ENCODE measurements at regions not wholly inside any gene's neighbourhood (a gene's known extent, or its start where the extent isn't known, plus 50 kb on each side); places are given as distances from the start of the nearest gene placed in this dataset.

GRCh38 chr10:10514797-10515196 is 502.9 kb upstream of the CELF2 start:
- Histone ChIP-seq H3K4me3 (ENCODE audit: low read length) (no peak overlapping the region), H3K27ac (ENCODE audit: low read length) (no peak overlapping the region), H3K9me3 (ENCODE audit: control insufficient read depth, low read length) (no peaks in the 10 kb centered on the region), H3K4me1 (ENCODE audit: control insufficient read depth, insufficient read depth, low read length) (no peaks in the 10 kb centered on the region), H3K27me3 (ENCODE audit: control insufficient read depth, insufficient read depth) (no peaks in the 10 kb centered on the region)
- intact Hi-C loops (cut with DNase I), result no loop called here
- WGBS, result 90% methylated on average over 3 of the region's 3 CpGs
- no peak for DNase-seq
- no peak for ATAC-seq

- ATAC-seq, result peak; percentile 61 to 86
- no peaks in the 10 kb centered on the region for H3K27me3 ChIP-seq (ENCODE audit: control insufficient read depth, insufficient read depth)
- 42% methylated on average over 13 of the region's 13 CpGs for WGBS
- no peak overlapping the region for H3K27ac ChIP-seq (ENCODE audit: low read length)
- intact Hi-C loops (cut with DNase I), result no loop called here
- no peak overlapping the region for H3K4me3 ChIP-seq (ENCODE audit: low read length)
- H3K9me3 ChIP-seq (ENCODE audit: control insufficient read depth, low read length), result no peaks in the 10 kb centered on the region
- DNase-seq, result no peak
- H3K4me1 ChIP-seq (ENCODE audit: control insufficient read depth, insufficient read depth, low read length), result no peaks in the 10 kb centered on the region
These were observed 502.0 kb upstream of the CELF2 start for GRCh38 chr10:10515479-10516204.

GRCh38 chr10:10516346-10517130 is 501.1 kb upstream of the CELF2 start:
- Histone ChIP-seq H3K4me1 (ENCODE audit: control insufficient read depth, insufficient read depth, low read length) (no peaks in the 10 kb centered on the region), H3K9me3 (ENCODE audit: control insufficient read depth, low read length) (no peaks in the 10 kb centered on the region), H3K27ac (ENCODE audit: low read length) (no peak overlapping the region), H3K4me3 (ENCODE audit: low read length) (no peak overlapping the region), H3K27me3 (ENCODE audit: control insufficient read depth, insufficient read depth) (no peaks in the 10 kb centered on the region)
- 69% methylated on average over 8 of the region's 8 CpGs for WGBS
- DNase-seq (no peak), ATAC-seq (no peak)
- intact Hi-C loops (cut with DNase I), result no loop called here

- ATAC-seq (no peak), DNase-seq (no peak)
- intact Hi-C loops (cut with DNase I), result no loop called here
- Histone ChIP-seq H3K9me3 (ENCODE audit: control insufficient read depth, low read length) (no peaks in the 10 kb centered on the region), H3K4me1 (ENCODE audit: control insufficient read depth, insufficient read depth, low read length) (no peaks in the 10 kb centered on the region), H3K27ac (ENCODE audit: low read length) (no peak overlapping the region), H3K27me3 (ENCODE audit: control insufficient read depth, insufficient read depth) (no peaks in the 10 kb centered on the region), H3K4me3 (ENCODE audit: low read length) (no peak overlapping the region)
- WGBS, result 78% methylated on average over 4 of the region's 4 CpGs
These were observed 499.8 kb upstream of the CELF2 start for GRCh38 chr10:10517866-10518265.

GRCh38 chr10:10519674-10520073 is 498.0 kb upstream of the CELF2 start:
- no peaks in the 10 kb centered on the region for H3K4me1 ChIP-seq (ENCODE audit: control insufficient read depth, insufficient read depth, low read length)
- DNase-seq (no peak), ATAC-seq (no peak)
- H3K27ac ChIP-seq (ENCODE audit: low read length), result no peak overlapping the region
- WGBS, result 97% methylated on average over 3 of the region's 3 CpGs
- H3K4me3 ChIP-seq (ENCODE audit: low read length), result no peak overlapping the region
- no peaks in the 10 kb centered on the region for H3K9me3 ChIP-seq (ENCODE audit: control insufficient read depth, low read length)
- intact Hi-C loops (cut with DNase I), result no loop called here
- H3K27me3 ChIP-seq (ENCODE audit: control insufficient read depth, insufficient read depth), result no peaks in the 10 kb centered on the region

- H3K27ac ChIP-seq (ENCODE audit: low read length), result no peak overlapping the region
- H3K4me1 ChIP-seq (ENCODE audit: control insufficient read depth, insufficient read depth, low read length), result no peaks in the 10 kb centered on the region
- no peak overlapping the region for H3K4me3 ChIP-seq (ENCODE audit: low read length)
- H3K27me3 ChIP-seq (ENCODE audit: control insufficient read depth, insufficient read depth), result no peaks in the 10 kb centered on the region
- DNase-seq (no peak), ATAC-seq (no peak)
- intact Hi-C loops (cut with DNase I), result no loop called here
- 91% methylated on average over 12 of the region's 12 CpGs for WGBS
- no peaks in the 10 kb centered on the region for H3K9me3 ChIP-seq (ENCODE audit: control insufficient read depth, low read length)
These were observed 496.9 kb upstream of the CELF2 start for GRCh38 chr10:10520491-10521385.

- intact Hi-C loops (cut with DNase I), result no loop called here
- no peak overlapping the region for H3K27ac ChIP-seq (ENCODE audit: low read length)
- H3K4me1 ChIP-seq (ENCODE audit: control insufficient read depth, insufficient read depth, low read length), result no peaks in the 10 kb centered on the region
- H3K27me3 ChIP-seq (ENCODE audit: control insufficient read depth, insufficient read depth), result no peaks in the 10 kb centered on the region
- H3K4me3 ChIP-seq (ENCODE audit: low read length), result no peak overlapping the region
- no peaks in the 10 kb centered on the region for H3K9me3 ChIP-seq (ENCODE audit: control insufficient read depth, low read length)
- no peak for ATAC-seq
- WGBS, result 86% methylated on average over 5 of the region's 5 CpGs
- DNase-seq, result no peak
These were observed 490.8 kb upstream of the CELF2 start for GRCh38 chr10:10526846-10527245.

GRCh38 chr10:10527861-10528562 is 489.7 kb upstream of the CELF2 start:
- H3K27me3 ChIP-seq (ENCODE audit: control insufficient read depth, insufficient read depth), result no peaks in the 10 kb centered on the region
- H3K4me3 ChIP-seq (ENCODE audit: low read length), result no peak overlapping the region
- DNase-seq (no peak), ATAC-seq (no peak)
- H3K27ac ChIP-seq (ENCODE audit: low read length), result no peak overlapping the region
- intact Hi-C loops (cut with DNase I), result no loop called here
- 84% methylated on average over 2 of the region's 2 CpGs for WGBS
- H3K4me1 ChIP-seq (ENCODE audit: control insufficient read depth, insufficient read depth, low read length), result no peaks in the 10 kb centered on the region
- H3K9me3 ChIP-seq (ENCODE audit: control insufficient read depth, low read length), result no peaks in the 10 kb centered on the region

- H3K27me3 ChIP-seq (ENCODE audit: control insufficient read depth, insufficient read depth), result no peaks in the 10 kb centered on the region
- ATAC-seq (no peak), DNase-seq (no peak)
- no peak overlapping the region for H3K27ac ChIP-seq (ENCODE audit: low read length)
- no peaks in the 10 kb centered on the region for H3K9me3 ChIP-seq (ENCODE audit: control insufficient read depth, low read length)
- WGBS, result 92% methylated on average over 3 of the region's 3 CpGs
- H3K4me1 ChIP-seq (ENCODE audit: control insufficient read depth, insufficient read depth, low read length), result no peaks in the 10 kb centered on the region
- intact Hi-C loops (cut with DNase I), result no loop called here
- no peak overlapping the region for H3K4me3 ChIP-seq (ENCODE audit: low read length)
These were observed 489.1 kb upstream of the CELF2 start for GRCh38 chr10:10528563-10528910.

GRCh38 chr10:10530313-10530712 is 487.4 kb upstream of the CELF2 start:
- 80% methylated on average over 3 of the region's 3 CpGs for WGBS
- Histone ChIP-seq H3K4me3 (ENCODE audit: low read length) (no peak overlapping the region), H3K27ac (ENCODE audit: low read length) (no peak overlapping the region), H3K27me3 (ENCODE audit: control insufficient read depth, insufficient read depth) (no peaks in the 10 kb centered on the region), H3K4me1 (ENCODE audit: control insufficient read depth, insufficient read depth, low read length) (no peaks in the 10 kb centered on the region), H3K9me3 (ENCODE audit: control insufficient read depth, low read length) (no peaks in the 10 kb centered on the region)
- intact Hi-C loops (cut with DNase I), result no loop called here
- ATAC-seq (no peak), DNase-seq (no peak)

Data from right cardiac atrium (tissue), 5 donors.